Progenitor cell of endocrine pancreas (in vitro differentiated cells): ENCODE measurements at regions not wholly inside any gene's neighbourhood (a gene's known extent, or its start where the extent isn't known, plus 50 kb on each side); places are given as distances from the start of the nearest gene placed in this dataset.

Source experiments
- DNase-seq: peaks from one replicate; pipeline ENCODE4 v3.0.0; 2021; ENCODE audit warnings: low spot score; ENCODE audit not compliant: unreplicated experiment
- H3K27ac Mint-ChIP-seq: 2 replicates; pipeline ENCODE4 v1.8.0; 2021; ENCODE audit warnings: mild to moderate bottlenecking, moderate library complexity, mixed read lengths
- H3K27me3 Mint-ChIP-seq: 2 replicates; pipeline ENCODE4 v1.8.0; 2021; ENCODE audit warnings: mixed read lengths
- H3K36me3 Mint-ChIP-seq: 2 replicates; pipeline ENCODE4 v1.8.0; 2022; ENCODE audit warnings: mixed read lengths; ENCODE audit not compliant: insufficient read depth
- H3K4me1 Mint-ChIP-seq: 2 replicates; pipeline ENCODE4 v1.8.0; 2021; ENCODE audit warnings: low read depth, mixed read lengths
- H3K4me3 Mint-ChIP-seq: 2 replicates; pipeline ENCODE4 v1.8.0; 2021; ENCODE audit warnings: low read depth, mild to moderate bottlenecking, moderate library complexity, mixed read lengths
- H3K9me3 Mint-ChIP-seq: 2 replicates; pipeline ENCODE4 v1.8.0; 2021; ENCODE audit warnings: low read depth, mixed read lengths
- CTCF ChIP-seq: fragments of 200-600 bp; sonication (generic); IDR thresholded peaks from one replicate; pipeline ENCODE4 v1.5.0; 2021; ENCODE audit warnings: antibody characterized with exemption, mild to moderate bottlenecking; ENCODE audit not compliant: unreplicated experiment

- H3K4me3 Mint-ChIP-seq = no peak overlapping the region
- no peaks in the 10 kb centered on the region for H3K4me1 Mint-ChIP-seq
- peaks cover 4% of the 10 kb centered on the region for H3K36me3 Mint-ChIP-seq
- H3K27ac Mint-ChIP-seq = no peak overlapping the region
- H3K27me3 Mint-ChIP-seq = no peaks in the 10 kb centered on the region
- DNase-seq = no peak
- no peak for TF ChIP-seq CTCF
- H3K9me3 Mint-ChIP-seq = peaks cover 37% of the 10 kb centered on the region
Measured at GRCh38 chr5:27158171-27158570, 119.8 kb upstream of the CDH9 start.

- no peak overlapping the region for H3K4me3 Mint-ChIP-seq
- no peak for DNase-seq
- no peaks in the 10 kb centered on the region for H3K9me3 Mint-ChIP-seq
- no peaks in the 10 kb centered on the region for H3K4me1 Mint-ChIP-seq
- no peaks in the 10 kb centered on the region for H3K36me3 Mint-ChIP-seq
- no peak overlapping the region for H3K27ac Mint-ChIP-seq
- TF ChIP-seq CTCF = no peak
- no peaks in the 10 kb centered on the region for H3K27me3 Mint-ChIP-seq
Measured at GRCh38 chr5:27144456-27144855, 106.1 kb upstream of the CDH9 start.

- DNase-seq = no peak
- Mint-ChIP-seq H3K36me3 (no peaks in the 10 kb centered on the region), H3K9me3 (peaks cover 2% of the 10 kb centered on the region), H3K4me1 (no peaks in the 10 kb centered on the region), H3K27me3 (no peaks in the 10 kb centered on the region), H3K27ac (no peak overlapping the region), H3K4me3 (no peak overlapping the region)
- no peak for TF ChIP-seq CTCF
Measured at GRCh38 chr5:27140831-27141230, 102.4 kb upstream of the CDH9 start.

- Mint-ChIP-seq H3K27me3 (no peaks in the 10 kb centered on the region), H3K27ac (no peak overlapping the region), H3K9me3 (peaks cover 2% of the 10 kb centered on the region), H3K36me3 (no peaks in the 10 kb centered on the region), H3K4me1 (no peaks in the 10 kb centered on the region), H3K4me3 (no peak overlapping the region)
- TF ChIP-seq CTCF = no peak
- no peak for DNase-seq
Measured at GRCh38 chr5:27130587-27130986, 92.2 kb upstream of the CDH9 start.

- no peak overlapping the region for H3K27ac Mint-ChIP-seq
- no peaks in the 10 kb centered on the region for H3K36me3 Mint-ChIP-seq
- H3K4me1 Mint-ChIP-seq = no peaks in the 10 kb centered on the region
- no peaks in the 10 kb centered on the region for H3K27me3 Mint-ChIP-seq
- no peaks in the 10 kb centered on the region for H3K9me3 Mint-ChIP-seq
- no peak overlapping the region for H3K4me3 Mint-ChIP-seq
- no peak for DNase-seq
- TF ChIP-seq CTCF = no peak
Measured at GRCh38 chr5:27129926-27130325, 91.5 kb upstream of the CDH9 start.
